ENCODE measurements at regions not wholly inside any gene's neighbourhood (a gene's known extent, or its start where the extent isn't known, plus 50 kb on each side); places are given as distances from the start of the nearest gene placed in this dataset.

- CTCF ChIA-PET = no interaction called here
- H3K27ac ChIP-seq (ENCODE audit: extremely low read depth, low read depth, low read length) = no peak overlapping the region
- POLR2A ChIA-PET = no interaction called here
- no peak overlapping the region for H3K4me3 ChIP-seq (ENCODE audit: low read depth, low read length)
- no peaks in the 10 kb centered on the region for H3K9me3 ChIP-seq (ENCODE audit: control insufficient read depth, insufficient read depth, low read depth, low read length)
- no peaks in the 10 kb centered on the region for H3K36me3 ChIP-seq (ENCODE audit: control insufficient read depth in 2 of 2, insufficient read depth in 1 of 2, low read length in 2 of 2)
- no peak for TF ChIP-seq ELK4 (IDR thresholded peaks at IDR 0.05; ENCODE audit: borderline replicate concordance, low read depth, low read length)
- no peak for TF ChIP-seq ZFP41 (tag by site-specific recombination; IDR thresholded peaks at IDR 0.05; ENCODE audit: borderline replicate concordance)
- TF ChIP-seq ZNF521 (tag by site-specific recombination; IDR thresholded peaks at IDR 0.05) = no peak
- no peak for TF ChIP-seq REST (tag by site-specific recombination; IDR thresholded peaks at IDR 0.05)
- no peak for TF ChIP-seq PRDM1 (tag by site-specific recombination; IDR thresholded peaks at IDR 0.05)
- TF ChIP-seq ZNF248 (tag by site-specific recombination; IDR thresholded peaks at IDR 0.05) = no peak
- no peak for TF ChIP-seq ZNF707 (tag by site-specific recombination; IDR thresholded peaks at IDR 0.05)
- no peak for TF ChIP-seq ZNF544 (tag by site-specific recombination; IDR thresholded peaks at IDR 0.05)
- TF ChIP-seq TSHZ1 (tag by site-specific recombination; IDR thresholded peaks at IDR 0.05; ENCODE audit: borderline replicate concordance) = no peak
- TF ChIP-seq ZBTB48 (tag by site-specific recombination; IDR thresholded peaks at IDR 0.05) = no peak
- no peak for TF ChIP-seq ZNF112 (tag by site-specific recombination; IDR thresholded peaks at IDR 0.05)
- H3K4me1 ChIP-seq (ENCODE audit: control insufficient read depth, insufficient read depth, low read length) = no peaks in the 10 kb centered on the region
Measured at GRCh38 chr16:8087597-8088289, 502.6 kb downstream of the TMEM114 start.

GRCh38 chr16:8087146-8087545 is 503.2 kb downstream of the TMEM114 start:
- H3K9me3 ChIP-seq (ENCODE audit: control insufficient read depth, insufficient read depth, low read depth, low read length) = no peaks in the 10 kb centered on the region
- ChIA-PET CTCF (no interaction called here), POLR2A (no interaction called here)
- H3K36me3 ChIP-seq (ENCODE audit: control insufficient read depth in 2 of 2, insufficient read depth in 1 of 2, low read length in 2 of 2) = no peaks in the 10 kb centered on the region
- TF ChIP-seq ZNF549 (tag by site-specific recombination; IDR thresholded peaks at IDR 0.05) (no peak), HIC1 (tag by site-specific recombination; IDR thresholded peaks at IDR 0.05) (no peak), ZNF623 (tag by site-specific recombination; IDR thresholded peaks at IDR 0.05) (no peak), PRDM1 (tag by site-specific recombination; IDR thresholded peaks at IDR 0.05) (no peak), SCRT1 (tag by site-specific recombination; IDR thresholded peaks at IDR 0.05; ENCODE audit: borderline replicate concordance) (no peak), ZNF175 (tag by site-specific recombination; IDR thresholded peaks at IDR 0.05) (no peak), ZNF398 (tag by site-specific recombination; IDR thresholded peaks at IDR 0.05) (no peak), ZNF239 (tag by site-specific recombination; IDR thresholded peaks at IDR 0.05) (no peak), ZNF701 (tag by site-specific recombination; IDR thresholded peaks at IDR 0.05) (no peak), GLI4 (tag by site-specific recombination; IDR thresholded peaks at IDR 0.05) (no peak)
- no peaks in the 10 kb centered on the region for H3K4me1 ChIP-seq (ENCODE audit: control insufficient read depth, insufficient read depth, low read length)
- no peak overlapping the region for H3K27ac ChIP-seq (ENCODE audit: extremely low read depth, low read depth, low read length)
- no peak overlapping the region for H3K4me3 ChIP-seq (ENCODE audit: low read depth, low read length)
